DMS79 treated with DMSO at 0.1 percent for 48 hours (cell line): ENCODE measurements at regions not wholly inside any gene's neighbourhood (a gene's known extent, or its start where the extent isn't known, plus 50 kb on each side); places are given as distances from the start of the nearest gene placed in this dataset.

Experiments
- DNase-seq: peaks from one replicate; lab custom pipeline; 2025; lab: John Stamatoyannopoulos, UW

GRCh38 chr5:10849278-10849677 lies 88.2 kb upstream of the DAP start:
- DNase-seq: no peak

GRCh38 chr5:10844016-10844415 lies 83.0 kb upstream of the DAP start:
- DNase-seq: no peak

DNA sequence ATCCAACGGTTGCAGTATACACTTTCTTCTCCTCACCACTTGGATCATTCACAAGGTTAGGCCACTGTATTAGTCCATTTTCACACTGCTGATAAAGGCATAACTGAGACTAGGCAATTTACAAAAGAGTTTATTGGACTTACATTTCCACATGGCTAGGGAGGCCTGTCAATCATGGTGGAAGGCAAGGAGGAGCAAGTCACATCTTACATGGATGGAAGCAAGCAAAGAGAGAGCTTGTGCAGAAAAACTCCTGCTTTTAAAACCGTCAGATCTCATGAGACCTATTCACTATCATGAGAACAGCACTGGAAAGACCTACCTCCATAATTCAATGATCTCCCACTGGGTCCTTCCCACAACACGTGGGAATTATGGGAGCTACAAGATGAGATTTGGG lies 81.8 kb upstream of the DAP start:
- DNase-seq: no peak

DNA sequence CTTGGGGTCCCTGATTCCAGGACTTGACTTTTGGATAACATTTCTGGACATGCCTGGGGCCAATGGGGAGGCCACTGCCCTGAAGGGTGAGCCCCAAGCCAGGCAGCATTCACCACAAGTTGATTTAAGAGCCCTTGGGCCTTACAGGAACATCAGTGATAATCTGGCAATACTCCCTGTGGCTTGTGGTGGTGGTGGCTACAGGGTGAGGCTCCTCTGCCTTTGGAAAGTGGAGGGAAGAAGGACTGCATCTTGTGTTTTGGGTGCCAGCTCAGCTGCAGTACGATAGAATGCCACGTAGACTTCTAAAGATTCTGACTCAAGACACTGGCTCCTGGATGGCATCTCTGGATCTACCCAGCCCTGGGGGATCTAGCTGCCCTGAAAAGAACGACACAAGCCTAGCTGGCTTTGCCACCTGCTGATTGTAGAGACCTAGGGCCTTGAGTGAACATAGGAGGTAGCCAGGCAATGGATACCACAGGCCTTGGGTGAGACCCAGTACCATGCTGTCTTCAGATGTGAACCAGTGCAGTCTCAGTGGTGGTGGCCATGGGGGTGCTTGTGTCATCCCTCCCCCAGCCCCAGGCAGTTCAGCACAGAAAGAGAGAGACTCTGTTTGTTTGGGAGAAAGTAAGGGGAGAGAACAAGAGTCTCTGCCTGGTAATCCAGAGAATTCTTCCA lies 79.0 kb upstream of the DAP start:
- no peak for DNase-seq

DNA sequence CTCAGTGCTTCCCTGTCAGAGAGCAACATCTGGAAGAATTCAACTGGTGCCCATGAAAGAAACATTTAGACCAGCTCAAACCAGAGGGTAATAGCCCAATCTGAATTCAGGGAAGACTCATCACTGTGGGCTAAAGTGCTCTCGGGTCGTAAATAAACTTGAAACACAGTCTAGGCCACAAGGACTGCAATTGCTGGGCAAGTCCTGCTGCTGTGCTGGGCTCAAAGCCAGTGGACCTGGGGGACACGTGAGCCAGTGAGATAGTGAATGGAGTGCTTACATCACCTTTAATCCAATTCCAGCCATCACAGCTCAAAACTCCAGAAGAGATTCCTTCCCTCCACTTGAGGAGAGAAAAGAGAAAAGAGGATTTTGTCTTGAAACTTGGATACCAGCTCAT lies 78.1 kb upstream of the DAP start:
- DNase-seq: no peak

DNA sequence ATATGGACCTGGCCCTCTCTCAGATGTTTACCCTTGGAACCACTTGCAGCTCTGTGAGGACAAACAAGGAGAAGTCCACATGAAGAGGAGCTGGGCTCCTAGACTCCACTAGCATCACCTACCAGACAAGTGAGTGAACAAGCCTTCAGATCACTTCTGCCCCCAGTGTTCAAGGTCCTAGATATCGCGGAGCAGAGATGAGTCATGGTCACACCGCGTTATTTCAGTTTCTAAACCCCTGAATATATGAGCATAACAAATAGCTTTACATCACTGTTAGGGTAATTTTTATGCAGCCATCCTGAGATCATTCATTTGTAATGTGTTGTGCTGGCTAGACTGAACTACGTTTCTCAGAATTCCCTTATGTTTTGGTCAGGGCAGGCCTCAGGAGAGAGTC lies 77.0 kb upstream of the DAP start:
- no peak for DNase-seq

- DNase-seq: no peak
These were observed 76.0 kb upstream of the DAP start for GRCh38 chr5:10836986-10837385.

DNA sequence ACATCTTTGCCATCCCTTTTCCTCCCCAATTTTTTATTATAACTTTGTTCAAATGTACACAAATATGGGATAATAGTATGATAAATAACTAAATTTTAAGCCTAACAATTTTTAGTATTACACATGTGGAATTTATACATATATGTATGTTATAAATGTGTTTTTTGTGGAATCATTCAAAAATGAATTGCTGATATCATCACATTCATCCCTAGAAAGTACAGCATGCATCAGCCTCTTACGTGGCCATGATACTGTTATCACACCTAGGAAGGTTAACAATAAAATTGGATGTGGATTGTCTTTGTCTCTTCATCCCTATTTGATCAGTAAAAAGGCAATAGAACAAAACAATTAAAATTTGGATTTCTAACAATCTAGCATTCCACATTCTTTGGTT lies 73.7 kb upstream of the DAP start:
- DNase-seq: no peak

GRCh38 chr5:10832987-10833386 lies 72.0 kb upstream of the DAP start:
- peak; percentile 22 for DNase-seq

GRCh38 chr5:10832421-10832820 lies 71.4 kb upstream of the DAP start:
- no peak for DNase-seq

- no peak for DNase-seq
These were observed 70.4 kb upstream of the DAP start for GRCh38 chr5:10831419-10831818.

GRCh38 chr5:10828241-10828640 lies 67.2 kb upstream of the DAP start:
- DNase-seq: no peak

GRCh38 chr5:10827571-10827970 lies 66.5 kb upstream of the DAP start:
- no peak for DNase-seq

GRCh38 chr5:10826971-10827370 lies 65.9 kb upstream of the DAP start:
- no peak for DNase-seq

GRCh38 chr5:10825897-10826644 lies 65.0 kb upstream of the DAP start:
- no peak for DNase-seq

DNA sequence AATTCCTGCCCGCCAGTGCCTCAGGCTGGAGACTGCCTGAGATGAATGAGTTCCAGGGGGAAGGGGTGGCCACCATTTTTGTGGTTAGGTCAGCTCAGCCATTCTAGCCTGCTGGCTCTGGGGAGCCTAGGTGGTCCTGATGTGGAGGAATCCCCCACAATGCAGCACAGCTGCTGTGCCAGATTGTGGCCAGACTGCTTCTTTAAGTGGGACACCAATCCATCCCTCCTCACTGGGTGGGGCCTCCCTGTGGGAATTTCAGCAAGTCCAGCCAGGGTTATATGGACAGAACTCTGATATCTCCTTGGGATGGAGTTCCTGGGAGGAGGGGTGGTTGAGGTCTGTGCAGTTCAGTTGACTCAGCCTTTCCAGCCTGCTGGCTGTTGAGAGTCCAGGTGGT lies 51.2 kb upstream of the DAP start:
- DNase-seq: no peak
